ENCODE measurements at regions not wholly inside any gene's neighbourhood (a gene's known extent, or its start where the extent isn't known, plus 50 kb on each side); places are given as distances from the start of the nearest gene placed in this dataset.
"Not testable (repeated sequence)": the region's sequence is repeated elsewhere in the genome, so short reads cannot be mapped to it uniquely, and the experiment has no call there.

- Histone ChIP-seq H3K4ac (ENCODE audit: low read depth in 1 of 2, low read length in 2 of 2) (no peak overlapping the region), H3K23ac (ENCODE audit: low read length in 2 of 2) (no peak overlapping the region), H3K4me1 (ENCODE audit: control insufficient read depth, insufficient read depth, low read depth, low read length) (no peaks in the 10 kb centered on the region), H3K27ac (ENCODE audit: low read length, poor library complexity, severe bottlenecking) (no peak overlapping the region), H3K36me3 (ENCODE audit: control insufficient read depth in 1 of 2, insufficient read depth in 2 of 2, low read depth in 1 of 2, low read length in 2 of 2) (no peaks in the 10 kb centered on the region), H2BK12ac (ENCODE audit: low read length in 2 of 2) (no peak overlapping the region), H2BK120ac (ENCODE audit: low read depth, low read length) (no peak overlapping the region), H3K18ac (ENCODE audit: low read depth in 1 of 2, low read length in 2 of 2) (no peak overlapping the region), H3K4me3 (ENCODE audit: insufficient read depth in 1 of 2, low read depth in 1 of 2, low read length in 2 of 2) (no peak overlapping the region), H2BK15ac (ENCODE audit: low read depth, poor library complexity, severe bottlenecking) (no peak overlapping the region), H3K79me1 (replicated peaks; ENCODE audit: low read length, poor library complexity, severe bottlenecking) (no peaks in the 10 kb centered on the region), H4K91ac (ENCODE audit: low read length) (no peak overlapping the region), H2AFZ (ENCODE audit: low read depth, low read length) (no peak overlapping the region), H3K27me3 (ENCODE audit: control insufficient read depth in 1 of 2, insufficient read depth in 1 of 2, low read length in 2 of 2) (no peaks in the 10 kb centered on the region), H4K8ac (ENCODE audit: low read length) (no peak overlapping the region), H3K4me2 (ENCODE audit: low read length, poor library complexity, severe bottlenecking) (no peak overlapping the region), H2BK5ac (ENCODE audit: low read depth, low read length, poor library complexity, severe bottlenecking) (no peak overlapping the region), H3K9me3 (ENCODE audit: control insufficient read depth, low read length) (no peaks in the 10 kb centered on the region), H3K9ac (ENCODE audit: low read length) (no peak overlapping the region), H2AK5ac (ENCODE audit: low read length, severe bottlenecking) (no peak overlapping the region), H3K14ac (ENCODE audit: low read length in 2 of 2) (no peak overlapping the region)
- 17% methylated on average over 3 of the region's 4 CpGs for WGBS
- DNase-seq = peak; percentile 24
Observed at GRCh38 chr9:107569174-107569573, 79.6 kb upstream of the KLF4 start.

GRCh38 chr9:107568406-107568805 is 78.8 kb upstream of the KLF4 start:
- H3K9ac ChIP-seq (ENCODE audit: low read length); H2AK5ac ChIP-seq (ENCODE audit: low read length, severe bottlenecking); H3K18ac ChIP-seq (ENCODE audit: low read depth in 1 of 2, low read length in 2 of 2); DNase-seq; H2BK15ac ChIP-seq (ENCODE audit: low read depth, poor library complexity, severe bottlenecking); H3K4ac ChIP-seq (ENCODE audit: low read depth in 1 of 2, low read length in 2 of 2); H3K23ac ChIP-seq (ENCODE audit: low read length in 2 of 2); H2BK5ac ChIP-seq (ENCODE audit: low read depth, low read length, poor library complexity, severe bottlenecking); H3K14ac ChIP-seq (ENCODE audit: low read length in 2 of 2); H3K36me3 ChIP-seq (ENCODE audit: control insufficient read depth in 1 of 2, insufficient read depth in 2 of 2, low read depth in 1 of 2, low read length in 2 of 2); H3K9me3 ChIP-seq (ENCODE audit: control insufficient read depth, low read length); H3K4me3 ChIP-seq (ENCODE audit: insufficient read depth in 1 of 2, low read depth in 1 of 2, low read length in 2 of 2); H4K8ac ChIP-seq (ENCODE audit: low read length); H2AFZ ChIP-seq (ENCODE audit: low read depth, low read length); H4K91ac ChIP-seq (ENCODE audit: low read length); H3K79me1 ChIP-seq (replicated peaks; ENCODE audit: low read length, poor library complexity, severe bottlenecking); H3K4me1 ChIP-seq (ENCODE audit: control insufficient read depth, insufficient read depth, low read depth, low read length); H3K27me3 ChIP-seq (ENCODE audit: control insufficient read depth in 1 of 2, insufficient read depth in 1 of 2, low read length in 2 of 2); H3K27ac ChIP-seq (ENCODE audit: low read length, poor library complexity, severe bottlenecking); H3K4me2 ChIP-seq (ENCODE audit: low read length, poor library complexity, severe bottlenecking); H2BK12ac ChIP-seq (ENCODE audit: low read length in 2 of 2); H2BK120ac ChIP-seq (ENCODE audit: low read depth, low read length): not testable (repeated sequence)
- 96% methylated on average over 8 of the region's 10 CpGs for WGBS

- no peak overlapping the region for H3K23ac ChIP-seq (ENCODE audit: low read length in 2 of 2)
- no peaks in the 10 kb centered on the region for H3K79me1 ChIP-seq (replicated peaks; ENCODE audit: low read length, poor library complexity, severe bottlenecking)
- H3K9me3 ChIP-seq (ENCODE audit: control insufficient read depth, low read length) = no peaks in the 10 kb centered on the region
- no peak overlapping the region for H2AK5ac ChIP-seq (ENCODE audit: low read length, severe bottlenecking)
- H3K4me2 ChIP-seq (ENCODE audit: low read length, poor library complexity, severe bottlenecking) = no peak overlapping the region
- H2BK12ac ChIP-seq (ENCODE audit: low read length in 2 of 2) = no peak overlapping the region
- no peak overlapping the region for H3K14ac ChIP-seq (ENCODE audit: low read length in 2 of 2)
- no peak overlapping the region for H3K4me3 ChIP-seq (ENCODE audit: insufficient read depth in 1 of 2, low read depth in 1 of 2, low read length in 2 of 2)
- H3K4ac ChIP-seq (ENCODE audit: low read depth in 1 of 2, low read length in 2 of 2) = no peak overlapping the region
- H3K36me3 ChIP-seq (ENCODE audit: control insufficient read depth in 1 of 2, insufficient read depth in 2 of 2, low read depth in 1 of 2, low read length in 2 of 2) = no peaks in the 10 kb centered on the region
- H3K27ac ChIP-seq (ENCODE audit: low read length, poor library complexity, severe bottlenecking) = no peak overlapping the region
- no peaks in the 10 kb centered on the region for H3K4me1 ChIP-seq (ENCODE audit: control insufficient read depth, insufficient read depth, low read depth, low read length)
- no peak overlapping the region for H4K8ac ChIP-seq (ENCODE audit: low read length)
- no peak overlapping the region for H2BK120ac ChIP-seq (ENCODE audit: low read depth, low read length)
- no peak overlapping the region for H2BK15ac ChIP-seq (ENCODE audit: low read depth, poor library complexity, severe bottlenecking)
- no peak overlapping the region for H3K18ac ChIP-seq (ENCODE audit: low read depth in 1 of 2, low read length in 2 of 2)
- no peak for DNase-seq
- 97% methylated on average over 3 of the region's 4 CpGs for WGBS
- H4K91ac ChIP-seq (ENCODE audit: low read length) = no peak overlapping the region
- H3K27me3 ChIP-seq (ENCODE audit: control insufficient read depth in 1 of 2, insufficient read depth in 1 of 2, low read length in 2 of 2) = no peaks in the 10 kb centered on the region
- H2BK5ac ChIP-seq (ENCODE audit: low read depth, low read length, poor library complexity, severe bottlenecking) = no peak overlapping the region
- H2AFZ ChIP-seq (ENCODE audit: low read depth, low read length) = no peak overlapping the region
- no peak overlapping the region for H3K9ac ChIP-seq (ENCODE audit: low read length)
Observed at GRCh38 chr9:107567462-107567861, 77.9 kb upstream of the KLF4 start.

GRCh38 chr9:107566611-107567061 is 77.1 kb upstream of the KLF4 start:
- Histone ChIP-seq H3K9me3 (ENCODE audit: control insufficient read depth, low read length) (no peaks in the 10 kb centered on the region), H2BK15ac (ENCODE audit: low read depth, poor library complexity, severe bottlenecking) (no peak overlapping the region), H3K9ac (ENCODE audit: low read length) (no peak overlapping the region), H3K23ac (ENCODE audit: low read length in 2 of 2) (no peak overlapping the region), H2BK120ac (ENCODE audit: low read depth, low read length) (no peak overlapping the region), H3K36me3 (ENCODE audit: control insufficient read depth in 1 of 2, insufficient read depth in 2 of 2, low read depth in 1 of 2, low read length in 2 of 2) (no peaks in the 10 kb centered on the region), H3K18ac (ENCODE audit: low read depth in 1 of 2, low read length in 2 of 2) (no peak overlapping the region), H3K14ac (ENCODE audit: low read length in 2 of 2) (no peak overlapping the region), H2BK5ac (ENCODE audit: low read depth, low read length, poor library complexity, severe bottlenecking) (no peak overlapping the region), H4K8ac (ENCODE audit: low read length) (no peak overlapping the region), H2AFZ (ENCODE audit: low read depth, low read length) (no peak overlapping the region), H3K4ac (ENCODE audit: low read depth in 1 of 2, low read length in 2 of 2) (no peak overlapping the region), H2AK5ac (ENCODE audit: low read length, severe bottlenecking) (no peak overlapping the region), H3K4me2 (ENCODE audit: low read length, poor library complexity, severe bottlenecking) (no peak overlapping the region), H3K27ac (ENCODE audit: low read length, poor library complexity, severe bottlenecking) (no peak overlapping the region), H3K79me1 (replicated peaks; ENCODE audit: low read length, poor library complexity, severe bottlenecking) (no peaks in the 10 kb centered on the region), H3K27me3 (ENCODE audit: control insufficient read depth in 1 of 2, insufficient read depth in 1 of 2, low read length in 2 of 2) (no peaks in the 10 kb centered on the region), H3K4me1 (ENCODE audit: control insufficient read depth, insufficient read depth, low read depth, low read length) (no peaks in the 10 kb centered on the region), H2BK12ac (ENCODE audit: low read length in 2 of 2) (no peak overlapping the region), H4K91ac (ENCODE audit: low read length) (no peak overlapping the region), H3K4me3 (ENCODE audit: insufficient read depth in 1 of 2, low read depth in 1 of 2, low read length in 2 of 2) (no peak overlapping the region)
- DNase-seq = no peak
- WGBS = 65% methylated on average over 6 of the region's 6 CpGs
